PFSK-1 (cell line): ENCODE measurements at regions not wholly inside any gene's neighbourhood (a gene's known extent, or its start where the extent isn't known, plus 50 kb on each side); places are given as distances from the start of the nearest gene placed in this dataset.

ENCODE experiments used
- POLR2AphosphoS5 ChIP-seq: IDR thresholded peaks from 2 replicates; pipeline ENCODE4 v1.6.1; 2012; ENCODE audit warnings: low read depth, mild to moderate bottlenecking, control low read depth, low read length, moderate library complexity
- TAF1 ChIP-seq: IDR thresholded peaks from 2 replicates; pipeline ENCODE4 v1.6.1; 2012; ENCODE audit warnings: low read length, control low read depth, borderline replicate concordance; ENCODE audit not compliant: insufficient read depth

- TF ChIP-seq POLR2AphosphoS5 (no peak), TAF1 (no peak)
Observed at GRCh38 chr7:118306771-118307170, 82.3 kb downstream of the ANKRD7 start.
